GM12878 (cell line): ENCODE measurements at regions not wholly inside any gene's neighbourhood (a gene's known extent, or its start where the extent isn't known, plus 50 kb on each side); places are given as distances from the start of the nearest gene placed in this dataset.

Experiments
- ATAC-seq: fragments of 200-7000 bp; cut with Tn5 transposase; 3 replicates; pipeline ENCODE4 v1.9.1; 2020; ENCODE audit warnings: mild to moderate bottlenecking, moderate library complexity
- BruUV-seq: library from RNA; stranded (reverse); fragments of 400-500 nt; replicated peaks from 2 replicates; lab custom pipeline; 2021; lab: Mats Ljungman, UMichigan
- CTCF ChIA-PET: fragments of 300-600 bp; sonication (Branson Sonifier 250); formaldehyde crosslinking; extraction: SDS; loops from one replicate; lab custom pipeline; 2021; ENCODE audit warnings: inconsistent platforms; lab: Yijun Ruan, JAX
- POLR2A ChIA-PET: fragments of 350-600 bp; formaldehyde crosslinking; extraction: SDS; loops from one replicate; lab custom pipeline; 2021; ENCODE audit warnings: inconsistent platforms; lab: Charles Lee
- RAD21 ChIA-PET: fragments of 300-600 bp; sonication (Branson Sonifier 250); formaldehyde crosslinking; loops from one replicate; lab custom pipeline; 2023; ENCODE audit warnings: antibody characterized with exemption; ENCODE audit not compliant: unreplicated experiment; lab: Charles Lee
- SMC1A ChIA-PET: fragments of 300-600 bp; sonication (Branson Sonifier 250); formaldehyde crosslinking; loops from one replicate; lab custom pipeline; 2023; ENCODE audit not compliant: unreplicated experiment, uncharacterized antibody; lab: Charles Lee
- DNase-seq: peaks from one replicate; pipeline ENCODE4 v3.0.0-alpha.2; 2011; ENCODE audit warnings: low read depth, low spot score
- FAIRE-seq: peaks from 3 replicates; lab custom pipeline; 2011; peaks lifted over from hg19 to GRCh38; lab: Jason Lieb, UNC
- H2AFZ ChIP-seq: 2 replicates; pipeline ENCODE4 v1.6.0; 2011; ENCODE audit warnings: low read depth, low read length, control low read depth; ENCODE audit not compliant: control insufficient read depth
- H3K27ac ChIP-seq: 2 replicates; pipeline ENCODE4 v1.5.1; 2011; ENCODE audit warnings: control low read depth; ENCODE audit not compliant: control insufficient read depth, insufficient read depth
- H3K27me3 ChIP-seq, 2 experiments: replicated peaks in 1 of 2; 2 replicates each; pipeline versions ENCODE4 v1.6.0 to v1.6.1; 2011; ENCODE audit warnings: low read length in 1 of 2; ENCODE audit not compliant: control insufficient read depth in 2 of 2, insufficient read depth in 2 of 2
- H3K36me3 ChIP-seq, 2 experiments: 2 replicates each; pipeline ENCODE4 v1.5.1; 2011; ENCODE audit warnings: low read length in 1 of 2; ENCODE audit not compliant: control insufficient read depth in 2 of 2, insufficient read depth in 2 of 2
- H3K4me1 ChIP-seq: 2 replicates; pipeline ENCODE4 v1.6.1; 2011; ENCODE audit warnings: mild to moderate bottlenecking, low read length, moderate library complexity, mixed read lengths; ENCODE audit not compliant: control insufficient read depth, insufficient read depth
- H3K4me2 ChIP-seq: 2 replicates; pipeline ENCODE4 v1.6.0; 2011; ENCODE audit warnings: control low read depth; ENCODE audit not compliant: control insufficient read depth, insufficient read depth
- H3K4me3 ChIP-seq: fragments of 200-600 bp; sonication (generic); 2 replicates; pipeline ENCODE4 v1.5.1; 2016
- H3K79me2 ChIP-seq: 2 replicates; pipeline ENCODE4 v1.6.0; 2011; ENCODE audit warnings: low read length; ENCODE audit not compliant: control insufficient read depth, insufficient read depth
- H3K9ac ChIP-seq: 2 replicates; pipeline ENCODE4 v1.8.0; 2011; ENCODE audit warnings: low read length, control low read depth, mixed read lengths; ENCODE audit not compliant: control insufficient read depth, insufficient read depth
- H3K9me3 ChIP-seq: replicated peaks from 3 replicates; pipeline ENCODE4 v1.5.1; 2011; ENCODE audit warnings: mild to moderate bottlenecking, low read length; ENCODE audit not compliant: control insufficient read depth, insufficient read depth
- H4K20me1 ChIP-seq: 2 replicates; pipeline ENCODE4 v1.6.0; 2011; ENCODE audit not compliant: control insufficient read depth, insufficient read depth
- MLLT1 ChIP-seq: fragments of 450-650 bp; IDR thresholded peaks from 2 replicates; pipeline ENCODE4 v1.6.1; 2016; ENCODE audit warnings: mild to moderate bottlenecking
- MXI1 ChIP-seq: fragments of 150-350 bp; IDR thresholded peaks from 2 replicates; pipeline ENCODE4 v1.6.1; 2011; ENCODE audit warnings: low read depth, mild to moderate bottlenecking, inconsistent platforms, low read length, improper control_type of control experiment
- NFYB ChIP-seq: IDR thresholded peaks from 2 replicates; pipeline ENCODE4 v1.6.1; 2011; ENCODE audit warnings: low read depth, mild to moderate bottlenecking, low read length, improper control_type of control experiment, moderate library complexity; ENCODE audit not compliant: insufficient read depth
- POLR2AphosphoS2 ChIP-seq: IDR thresholded peaks from 2 replicates; pipeline ENCODE4 v1.6.1; 2011; ENCODE audit warnings: low read depth, mild to moderate bottlenecking, low read length, improper control_type of control experiment, moderate library complexity
- REST ChIP-seq: IDR thresholded peaks from 2 replicates; pipeline ENCODE4 v1.6.1; 2012; ENCODE audit warnings: mild to moderate bottlenecking, low read depth, low read length
- RUNX3 ChIP-seq: IDR thresholded peaks from 2 replicates; pipeline ENCODE4 v1.6.1; 2012; ENCODE audit warnings: low read length, inconsistent platforms
- SMC3 ChIP-seq: IDR thresholded peaks from 2 replicates; pipeline ENCODE4 v1.6.1; 2011; ENCODE audit warnings: low read length, improper control_type of control experiment, borderline replicate concordance
- SP1 ChIP-seq: IDR thresholded peaks from one replicate; pipeline ENCODE4 v1.6.1; 2011; ENCODE audit warnings: low read depth, low read length
- WRNIP1 ChIP-seq: IDR thresholded peaks from 2 replicates; pipeline ENCODE4 v1.6.1; 2011; ENCODE audit warnings: low read depth, low read length, improper control_type of control experiment, borderline replicate concordance
- ZNF217 ChIP-seq: fragments of 450-650 bp; IDR thresholded peaks from 2 replicates; pipeline ENCODE4 v1.6.1; 2017; ENCODE audit warnings: antibody characterized with exemption, mild to moderate bottlenecking
- ZNF24 ChIP-seq: fragments of 450-650 bp; IDR thresholded peaks from 2 replicates; pipeline ENCODE4 v1.6.1; 2017; ENCODE audit warnings: antibody characterized with exemption, mild to moderate bottlenecking
- WGBS: methylation state at CpG from one replicate; pipeline ENCODE4 v1.1.6; 2016; ENCODE audit warnings: low lambda C conversion rate; ENCODE audit not compliant: insufficient replicate concordance, insufficient coverage; ENCODE audit errors: missing lambda C conversion rate; 5-methylcytosine and 5-hydroxymethylcytosine counted together
- in situ Hi-C: fragments of 300-500 bp; cut with MboI; formaldehyde crosslinking; loops from 9 replicates; pipeline ENCODE4 v1.14.3; 2018; ENCODE audit warnings: mixed read lengths
- intact Hi-C: fragments of 100-400 bp; cut with micrococcal nuclease; formaldehyde crosslinking; loops from one replicate; pipeline ENCODE4 v1.14.2; 2022; ENCODE audit not compliant: unreplicated experiment

- Histone ChIP-seq H2AFZ (no peak overlapping the region), H3K79me2 (no peaks in the 10 kb centered on the region), H3K27ac (no peak overlapping the region), H3K4me1 (no peaks in the 10 kb centered on the region), H3K9me3 (no peaks in the 10 kb centered on the region), H3K27me3 (no peaks in the 10 kb centered on the region), H3K4me2 (no peak overlapping the region), H3K9ac (no peak overlapping the region), H4K20me1 (no peaks in the 10 kb centered on the region), H3K4me3 (no peak overlapping the region), H3K36me3 (no peaks in the 10 kb centered on the region)
- in situ Hi-C loops (no loop called here), intact Hi-C loops (no loop called here)
- RAD21 ChIA-PET: no interaction called here
- BruUV-seq: no TSS peak
- 36% methylated on average over 1 of the region's 1 CpG for WGBS
- SMC1A ChIA-PET: interaction anchor here (0.5 kb wide), 1 partner anchor 48 kb away, joined by 4 read pairs; no protein-coding TSS in a partner anchor
- no peak for ATAC-seq
- TF ChIP-seq NFYB: no peak
- CTCF ChIA-PET: no interaction called here
- no peak for DNase-seq
- POLR2A ChIA-PET: no interaction called here
- FAIRE-seq: no peak
These were observed 167.8 kb downstream of the HNMT start for GRCh38 chr2:138132108-138132507.

GRCh38 chr2:138137949-138138348, 173.7 kb downstream of the HNMT start:
- intact Hi-C loops: no loop called here
- no peak overlapping the region for H3K9ac ChIP-seq
- no TSS peak for BruUV-seq
- POLR2A ChIA-PET: no interaction called here
- H3K79me2 ChIP-seq: no peaks in the 10 kb centered on the region
- no peak overlapping the region for H3K27ac ChIP-seq
- H3K4me3 ChIP-seq: no peak overlapping the region
- H3K9me3 ChIP-seq: no peaks in the 10 kb centered on the region
- SMC1A ChIA-PET: no interaction called here
- no peaks in the 10 kb centered on the region for H3K4me1 ChIP-seq
- RAD21 ChIA-PET: no interaction called here
- no peak for ATAC-seq
- no peak for FAIRE-seq
- no peak overlapping the region for H3K4me2 ChIP-seq
- H3K27me3 ChIP-seq: no peaks in the 10 kb centered on the region
- no peaks in the 10 kb centered on the region for H3K36me3 ChIP-seq
- H4K20me1 ChIP-seq: no peaks in the 10 kb centered on the region
- TF ChIP-seq POLR2AphosphoS2 (no peak), RUNX3 (no peak), SP1 (no peak), ZNF24 (no peak), WRNIP1 (no peak), MXI1 (no peak), SMC3 (no peak), ZNF217 (no peak), REST (no peak), MLLT1 (no peak)
- H2AFZ ChIP-seq: no peak overlapping the region
- in situ Hi-C loops: no loop called here
- DNase-seq: no peak
- CTCF ChIA-PET: no interaction called here
